Mucosa of descending colon (tissue), 3 donors: ENCODE measurements at regions not wholly inside any gene's neighbourhood (a gene's known extent, or its start where the extent isn't known, plus 50 kb on each side); places are given as distances from the start of the nearest gene placed in this dataset.
"Not testable (repeated sequence)": the region's sequence is repeated elsewhere in the genome, so short reads cannot be mapped to it uniquely, and the experiment has no call there.

Experiments
- ATAC-seq: fragments of 200-7000 bp; cut with Tn5 transposase; one replicate; pipeline ENCODE4 v1.9.1; 2020; ENCODE audit warnings: mild to moderate bottlenecking, moderate library complexity
- DNase-seq, 3 donors: peaks; one replicate each; pipeline ENCODE4 v3.0.0-alpha.2; 2020
- H3K36me3 ChIP-seq: fragments of 200-600 bp; one replicate; pipeline ENCODE4 v1.8.0; 2021; ENCODE audit warnings: low read depth, mild to moderate bottlenecking
- H3K4me1 ChIP-seq: fragments of 200-600 bp; one replicate; pipeline ENCODE4 v1.8.0; 2021; ENCODE audit warnings: low read depth, mild to moderate bottlenecking
- H3K4me3 ChIP-seq: fragments of 200-600 bp; one replicate; pipeline ENCODE4 v1.8.0; 2021; ENCODE audit warnings: mild to moderate bottlenecking
- H3K9me3 ChIP-seq: fragments of 200-600 bp; one replicate; pipeline ENCODE4 v1.8.0; 2021; ENCODE audit warnings: mild to moderate bottlenecking
- intact Hi-C, 2 donors: fragments of 100-400 bp; cut with DNase I in 1 of 2; cut with micrococcal nuclease in 1 of 2; formaldehyde crosslinking; loops; one replicate each; pipeline versions ENCODE4 v1.11.0 to v1.11.1; 2022; cut with DNase I, micrococcal nuclease
- TF ChIP-seq, protein P1 (sequence below): fragments of 200-600 bp; IDR thresholded peaks from one replicate; pipeline ENCODE4 v1.8.0; 2022; ENCODE audit warnings: antibody characterized with exemption, mild to moderate bottlenecking
- donor health status: DM: no; HTN: no; CAD: no; lungs with moderate emphysema.
- donor health status: DM: no; HTN: no; CAD: no.
- donor health status: DM: no; HTN: yes; CAD: no.

DNA sequence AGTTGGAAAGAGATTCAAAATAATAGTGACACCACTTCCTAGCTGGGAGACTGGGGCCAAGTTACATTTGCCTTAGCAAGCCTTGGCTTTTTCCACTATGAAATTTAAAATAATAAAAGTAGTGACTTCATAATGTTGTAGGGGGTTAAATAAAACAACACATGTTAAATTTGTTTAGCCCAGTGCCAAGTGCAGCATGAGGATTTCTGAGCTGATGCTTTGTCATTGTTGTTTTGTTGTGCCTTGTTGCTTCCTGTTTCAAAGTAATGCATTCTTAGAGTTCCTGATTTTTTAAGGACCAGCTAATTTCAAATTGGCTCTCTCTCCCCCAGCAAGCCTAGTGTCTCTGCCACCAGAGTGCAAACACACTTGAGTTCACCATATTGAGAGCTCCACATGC, 270.7 kb upstream of the PAPPA start:
- no peak overlapping the region for H3K4me3 ChIP-seq
- TF ChIP-seq, protein P1, sequence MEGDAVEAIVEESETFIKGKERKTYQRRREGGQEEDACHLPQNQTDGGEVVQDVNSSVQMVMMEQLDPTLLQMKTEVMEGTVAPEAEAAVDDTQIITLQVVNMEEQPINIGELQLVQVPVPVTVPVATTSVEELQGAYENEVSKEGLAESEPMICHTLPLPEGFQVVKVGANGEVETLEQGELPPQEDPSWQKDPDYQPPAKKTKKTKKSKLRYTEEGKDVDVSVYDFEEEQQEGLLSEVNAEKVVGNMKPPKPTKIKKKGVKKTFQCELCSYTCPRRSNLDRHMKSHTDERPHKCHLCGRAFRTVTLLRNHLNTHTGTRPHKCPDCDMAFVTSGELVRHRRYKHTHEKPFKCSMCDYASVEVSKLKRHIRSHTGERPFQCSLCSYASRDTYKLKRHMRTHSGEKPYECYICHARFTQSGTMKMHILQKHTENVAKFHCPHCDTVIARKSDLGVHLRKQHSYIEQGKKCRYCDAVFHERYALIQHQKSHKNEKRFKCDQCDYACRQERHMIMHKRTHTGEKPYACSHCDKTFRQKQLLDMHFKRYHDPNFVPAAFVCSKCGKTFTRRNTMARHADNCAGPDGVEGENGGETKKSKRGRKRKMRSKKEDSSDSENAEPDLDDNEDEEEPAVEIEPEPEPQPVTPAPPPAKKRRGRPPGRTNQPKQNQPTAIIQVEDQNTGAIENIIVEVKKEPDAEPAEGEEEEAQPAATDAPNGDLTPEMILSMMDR, result no peak
- DNase-seq, result no peak
- no peak for ATAC-seq
- H3K4me1 ChIP-seq, result no peaks in the 10 kb centered on the region
- H3K36me3 ChIP-seq, result no peaks in the 10 kb centered on the region
- H3K9me3 ChIP-seq, result no peaks in the 10 kb centered on the region
- intact Hi-C loops, result no loop called here

DNA sequence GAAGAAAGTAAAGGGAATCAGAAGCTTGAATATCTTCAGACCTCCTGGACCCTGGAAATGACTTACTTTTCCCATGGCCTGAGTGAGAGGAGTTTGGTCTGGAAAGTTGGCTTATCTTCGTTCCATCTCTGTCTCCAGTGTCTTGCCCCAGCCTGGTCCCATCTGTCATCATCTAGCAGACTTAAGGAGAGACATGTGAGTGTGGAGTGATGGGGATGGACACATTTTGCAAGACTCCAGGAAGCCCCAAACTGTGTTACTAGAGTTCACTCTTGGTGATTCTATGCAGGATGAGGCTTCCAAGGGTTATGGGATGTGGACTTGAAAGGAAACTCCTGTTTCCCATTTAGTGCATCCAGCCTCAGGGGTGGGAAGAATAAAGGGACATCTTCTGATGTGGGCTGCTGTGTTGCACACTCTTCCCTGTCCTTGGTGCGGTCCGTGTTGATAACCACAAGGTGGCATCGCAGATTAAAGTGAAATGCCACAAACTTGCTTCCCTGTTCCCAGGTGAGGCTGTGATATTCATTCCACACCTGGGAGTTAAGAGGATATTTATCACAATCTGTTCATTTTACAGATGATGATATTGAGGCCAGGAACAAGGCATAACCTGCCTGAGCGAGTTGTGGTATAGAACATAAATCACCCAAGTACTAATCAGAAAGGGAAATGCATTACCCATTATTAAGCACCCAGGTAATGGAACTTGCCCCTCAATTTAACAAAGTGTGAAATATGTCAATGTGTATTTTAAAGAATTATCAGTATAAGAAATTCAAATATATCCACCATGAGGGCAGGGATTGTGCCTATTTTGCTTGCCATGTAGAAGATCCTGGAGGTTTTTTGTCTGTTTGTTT, 269.9 kb upstream of the PAPPA start:
- TF ChIP-seq, protein P1, result no peak
- no peak overlapping the region for H3K4me3 ChIP-seq
- DNase-seq (peak in 1 of 3 donors; percentile 35), ATAC-seq (peak; percentile 45)
- no peaks in the 10 kb centered on the region for H3K9me3 ChIP-seq
- H3K36me3 ChIP-seq, result no peaks in the 10 kb centered on the region
- no peaks in the 10 kb centered on the region for H3K4me1 ChIP-seq
- intact Hi-C loops, result no loop called here

DNA sequence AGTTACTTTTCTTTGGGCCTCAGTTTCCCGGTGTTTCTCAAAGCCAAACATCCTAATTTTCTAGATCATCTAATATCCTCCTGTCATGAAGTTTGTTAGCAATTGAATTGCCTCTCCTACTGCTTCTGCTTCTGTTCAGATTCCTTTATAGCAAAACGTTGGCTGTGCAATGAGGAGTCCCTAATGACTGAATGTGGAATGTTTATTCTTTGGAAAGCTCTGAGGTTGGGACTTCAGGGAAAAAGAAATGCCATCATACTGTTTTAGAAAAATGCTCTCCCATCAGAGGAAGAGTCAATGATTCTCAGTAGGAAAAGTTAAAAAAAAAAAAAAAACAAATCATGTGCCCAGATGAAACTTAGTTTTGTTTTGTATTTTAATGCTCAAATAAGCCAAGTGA, 268.7 kb upstream of the PAPPA start:
- Histone ChIP-seq H3K4me3 (no peak overlapping the region), H3K4me1 (no peaks in the 10 kb centered on the region), H3K36me3 (no peaks in the 10 kb centered on the region), H3K9me3 (no peaks in the 10 kb centered on the region)
- no peak for ATAC-seq
- intact Hi-C loops, result no loop called here
- no peak for DNase-seq
- TF ChIP-seq, protein P1, result no peak

DNA sequence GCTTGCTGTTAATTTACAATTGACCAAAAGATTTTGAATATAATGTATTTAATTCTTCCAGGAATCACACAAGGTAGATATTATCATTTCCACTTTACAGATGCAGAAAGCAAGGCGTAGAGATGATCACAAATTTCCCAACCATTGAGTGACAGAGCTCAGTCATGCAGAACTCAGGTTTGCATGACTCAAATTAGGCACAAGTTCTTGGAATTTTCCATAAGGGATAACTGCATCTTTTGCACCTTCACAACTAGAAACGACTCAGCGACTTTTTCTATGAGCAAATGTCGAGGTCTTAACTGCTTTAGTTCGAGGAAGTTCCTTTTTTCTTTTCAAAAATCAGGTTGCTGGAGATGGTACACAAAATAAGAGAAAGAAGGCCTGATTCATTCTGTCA, 265.5 kb upstream of the PAPPA start:
- TF ChIP-seq, protein P1, result no peak
- Histone ChIP-seq H3K4me1 (no peaks in the 10 kb centered on the region), H3K9me3 (no peaks in the 10 kb centered on the region), H3K36me3 (no peaks in the 10 kb centered on the region), H3K4me3 (no peak overlapping the region)
- DNase-seq (no peak), ATAC-seq (no peak)
- intact Hi-C loops, result no loop called here

DNA sequence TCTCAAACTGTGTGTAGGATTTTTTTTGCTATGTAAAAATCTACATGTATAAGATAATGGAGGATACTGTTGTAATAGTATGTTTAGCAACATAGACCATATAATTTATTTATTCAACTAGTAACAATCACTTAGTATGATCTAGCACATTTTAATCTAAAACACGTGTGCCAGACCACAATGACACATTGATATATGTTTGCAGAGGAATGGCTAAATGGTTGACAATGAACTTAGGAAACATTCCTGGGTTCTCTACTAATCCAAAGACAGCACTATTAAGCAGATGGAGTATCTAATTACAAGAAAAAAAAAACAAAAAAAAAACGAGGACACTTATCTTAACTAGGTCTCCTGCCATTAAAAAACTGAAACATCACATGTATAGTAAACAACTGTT, 261.7 kb upstream of the PAPPA start:
- no peaks in the 10 kb centered on the region for H3K36me3 ChIP-seq
- intact Hi-C loops, result no loop called here
- TF ChIP-seq, protein P1, result no peak

DNA sequence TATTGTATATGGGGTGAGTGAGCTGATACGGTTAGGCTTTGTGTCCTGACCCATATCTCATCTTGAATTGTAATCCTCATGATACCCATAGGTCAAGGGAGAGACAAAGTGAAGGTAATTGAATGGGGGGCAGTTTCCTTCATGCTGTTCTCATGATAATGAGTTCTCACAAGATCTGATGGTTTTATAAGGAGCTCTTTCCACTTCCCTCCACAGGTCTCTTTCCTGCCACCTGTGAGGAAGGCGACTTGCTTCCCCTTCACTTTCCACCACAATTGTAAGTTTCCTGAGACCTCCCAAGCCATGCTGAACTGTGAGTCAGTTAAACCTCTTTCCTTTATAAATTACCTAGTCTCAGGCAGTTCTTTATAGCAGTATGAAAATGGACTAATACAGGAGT, 255.1 kb upstream of the PAPPA start:
- intact Hi-C loops, H3K4me1 ChIP-seq, H3K4me3 ChIP-seq, DNase-seq, H3K36me3 ChIP-seq, ATAC-seq, H3K9me3 ChIP-seq: not testable (repeated sequence)

More for the DNA sequence above, 261.7 kb upstream of the PAPPA start:
- Histone ChIP-seq H3K4me1 (no peaks in the 10 kb centered on the region), H3K4me3 (no peak overlapping the region), H3K9me3 (no peaks in the 10 kb centered on the region)
- DNase-seq, result no peak
- ATAC-seq, result no peak
